Esophagus muscularis mucosa (tissue), 4 donors: ENCODE measurements at regions not wholly inside any gene's neighbourhood (a gene's known extent, or its start where the extent isn't known, plus 50 kb on each side); places are given as distances from the start of the nearest gene placed in this dataset.
"Not testable (repeated sequence)": the region's sequence is repeated elsewhere in the genome, so short reads cannot be mapped to it uniquely, and the experiment has no call there.

Experiments used
- DNase-seq: peaks from one replicate; pipeline ENCODE4 v3.0.0-alpha.2; 2017; ENCODE audit errors: extremely low spot score
- H3K27ac ChIP-seq, 4 donors: fragments of 200-600 bp; sonication (generic); replicated peaks in 1 of 4; 1 replicate in 3 of 4; 2 replicates in 1 of 4; pipeline ENCODE4 v1.5.1; 2016 to 2019; ENCODE audit warnings: mild to moderate bottlenecking in 1 of 4
- H3K27me3 ChIP-seq, 4 donors: fragments of 200-600 bp; sonication (generic); one replicate each; pipeline versions ENCODE4 v1.5.1 to v1.6.0; 2016 to 2019
- H3K36me3 ChIP-seq, 4 donors: fragments of 200-600 bp; sonication (generic); one replicate each; pipeline ENCODE4 v1.5.1; 2016 to 2019
- H3K4me1 ChIP-seq, 4 donors: fragments of 200-600 bp; sonication (generic); one replicate each; pipeline ENCODE4 v1.5.1; 2016 to 2019
- H3K4me3 ChIP-seq, 4 donors: fragments of 200-600 bp; sonication (generic); 1 replicate in 2 of 4; 2 replicates in 2 of 4; pipeline ENCODE4 v1.5.1; 2016 to 2019; ENCODE audit warnings: mild to moderate bottlenecking in 4 of 4, moderate library complexity in 1 of 4
- H3K9me3 ChIP-seq, 4 donors: fragments of 200-600 bp; sonication (generic); 1 replicate in 3 of 4; 2 replicates in 1 of 4; pipeline ENCODE4 v1.5.1; 2016 to 2019
- EP300 ChIP-seq: sonication (generic); formaldehyde crosslinking; IDR thresholded peaks from one replicate; pipeline ENCODE4 v1.6.1; 2017; ENCODE audit warnings: antibody characterized with exemption
- POLR2A ChIP-seq: fragments of 450-650 bp; IDR thresholded peaks from one replicate; pipeline ENCODE4 v1.6.1; 2017; ENCODE audit warnings: antibody characterized with exemption, moderate library complexity, mild to moderate bottlenecking, low read depth
- POLR2AphosphoS5 ChIP-seq, 2 donors: sonication (generic); formaldehyde crosslinking; IDR thresholded peaks; one replicate each; pipeline ENCODE4 v1.6.1; 2017; ENCODE audit warnings: antibody characterized with exemption in 2 of 2
- WGBS: methylation state at CpG from one replicate; pipeline ENCODE4 v1.1.5; 2018; 5-methylcytosine and 5-hydroxymethylcytosine counted together
- intact Hi-C: fragments of 100-400 bp; cut with DNase I; formaldehyde crosslinking; loops from one replicate; pipeline ENCODE4 v1.15.1; 2023
- TF ChIP-seq, protein P1 (sequence below), 3 experiments: fragments of 200-600 bp in 2 of 3; fragments of 450-650 bp in 1 of 3; sonication (generic) in 2 of 3; IDR thresholded peaks; one replicate each; pipeline ENCODE4 v1.5.1; 2017 to 2019; ENCODE audit warnings: antibody characterized with exemption in 3 of 3, mild to moderate bottlenecking in 2 of 3, moderate library complexity in 1 of 3

DNA sequence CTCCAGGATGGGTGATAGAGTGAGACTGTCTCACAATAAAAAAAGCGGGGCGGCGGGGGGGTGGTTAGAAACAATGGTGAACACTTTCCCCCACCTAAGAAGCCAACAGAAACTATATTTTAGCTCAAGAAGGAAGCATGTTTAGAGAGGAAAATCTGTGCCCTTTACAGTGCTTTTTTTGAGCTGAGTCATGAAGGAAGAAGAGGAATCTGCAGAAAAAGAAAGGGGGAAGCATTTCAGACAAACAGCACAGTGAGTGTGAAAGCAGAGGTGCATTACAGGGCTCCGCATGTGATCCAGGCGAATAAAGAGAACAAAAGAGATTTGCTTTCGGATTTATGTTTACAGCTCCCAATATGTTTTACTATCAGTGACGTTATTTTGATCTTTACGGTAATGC is 1504.6 kb upstream of the WWC1 start:
- intact Hi-C loops: no loop called here
- Histone ChIP-seq H3K27ac (no peak overlapping the region), H3K36me3 (no peaks in the 10 kb centered on the region), H3K27me3 (peaks cover 0 to 4% (median 0%) of the 10 kb centered on the region in 4 donors), H3K4me1 (peaks cover 0 to 3% (median 1%) of the 10 kb centered on the region in 4 donors), H3K9me3 (no peaks in the 10 kb centered on the region), H3K4me3 (no peak overlapping the region)
- DNase-seq: no peak
- WGBS: 87% methylated on average over 8 of the region's 8 CpGs
- TF ChIP-seq POLR2AphosphoS5 (IDR thresholded peaks at IDR 0.05): no peak
- TF ChIP-seq EP300: no peak
- TF ChIP-seq, protein P1, sequence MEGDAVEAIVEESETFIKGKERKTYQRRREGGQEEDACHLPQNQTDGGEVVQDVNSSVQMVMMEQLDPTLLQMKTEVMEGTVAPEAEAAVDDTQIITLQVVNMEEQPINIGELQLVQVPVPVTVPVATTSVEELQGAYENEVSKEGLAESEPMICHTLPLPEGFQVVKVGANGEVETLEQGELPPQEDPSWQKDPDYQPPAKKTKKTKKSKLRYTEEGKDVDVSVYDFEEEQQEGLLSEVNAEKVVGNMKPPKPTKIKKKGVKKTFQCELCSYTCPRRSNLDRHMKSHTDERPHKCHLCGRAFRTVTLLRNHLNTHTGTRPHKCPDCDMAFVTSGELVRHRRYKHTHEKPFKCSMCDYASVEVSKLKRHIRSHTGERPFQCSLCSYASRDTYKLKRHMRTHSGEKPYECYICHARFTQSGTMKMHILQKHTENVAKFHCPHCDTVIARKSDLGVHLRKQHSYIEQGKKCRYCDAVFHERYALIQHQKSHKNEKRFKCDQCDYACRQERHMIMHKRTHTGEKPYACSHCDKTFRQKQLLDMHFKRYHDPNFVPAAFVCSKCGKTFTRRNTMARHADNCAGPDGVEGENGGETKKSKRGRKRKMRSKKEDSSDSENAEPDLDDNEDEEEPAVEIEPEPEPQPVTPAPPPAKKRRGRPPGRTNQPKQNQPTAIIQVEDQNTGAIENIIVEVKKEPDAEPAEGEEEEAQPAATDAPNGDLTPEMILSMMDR (IDR thresholded peaks at IDR 0.05): no peak
- TF ChIP-seq POLR2A: no peak

DNA sequence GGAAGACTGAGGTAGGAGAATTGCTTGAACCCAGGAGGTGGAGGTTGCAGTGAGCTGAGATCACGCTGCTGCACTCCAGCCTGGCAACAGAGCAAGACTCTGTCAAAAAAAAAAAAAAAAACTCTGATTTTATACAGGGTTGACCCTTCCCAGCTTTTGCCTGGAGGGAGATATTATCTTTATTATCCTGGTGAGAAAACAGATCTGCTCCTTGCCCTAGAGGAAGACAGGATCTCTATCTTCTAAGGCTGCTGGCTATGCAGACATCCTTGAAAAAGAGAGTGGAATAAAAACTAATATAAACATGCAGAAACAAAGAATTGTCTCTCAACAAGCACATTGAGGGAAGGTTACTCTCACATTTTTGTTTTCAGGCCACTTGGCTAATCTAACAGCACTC is 1503.4 kb upstream of the WWC1 start:
- no peak overlapping the region for H3K27ac ChIP-seq
- intact Hi-C loops: no loop called here
- TF ChIP-seq POLR2A (no peak), POLR2AphosphoS5 (IDR thresholded peaks at IDR 0.05) (no peak), EP300 (no peak)
- TF ChIP-seq, protein P1 (IDR thresholded peaks at IDR 0.05): no peak
- H3K9me3 ChIP-seq: no peaks in the 10 kb centered on the region
- WGBS: 36% methylated on average over 1 of the region's 1 CpG
- H3K4me1 ChIP-seq: no peaks in the 10 kb centered on the region
- no peak for DNase-seq
- no peak overlapping the region for H3K4me3 ChIP-seq
- peaks cover 0 to 4% (median 0%) of the 10 kb centered on the region in 4 donors for H3K27me3 ChIP-seq
- no peaks in the 10 kb centered on the region for H3K36me3 ChIP-seq

DNA sequence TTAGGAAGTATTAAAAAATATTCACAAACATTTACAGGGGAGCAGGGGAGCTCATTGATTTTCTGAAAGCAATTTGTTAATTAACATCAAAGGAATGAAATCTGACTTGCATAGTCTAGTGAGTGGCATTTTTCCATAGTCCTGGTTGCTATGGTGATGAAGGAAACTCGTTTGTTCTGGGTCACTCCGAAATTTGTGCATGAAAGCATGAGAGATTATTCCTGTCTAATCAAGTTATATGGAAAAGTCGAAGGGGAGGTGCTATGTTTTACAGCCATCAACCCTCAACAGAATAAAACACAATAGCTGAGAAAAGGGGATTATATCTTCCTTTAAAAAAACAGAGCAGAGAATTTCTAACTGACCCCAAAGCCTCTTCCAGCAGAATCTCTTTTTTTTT is 1495.7 kb upstream of the WWC1 start:
- Histone ChIP-seq H3K4me3 (no peak overlapping the region), H3K4me1 (no peaks in the 10 kb centered on the region), H3K9me3 (no peaks in the 10 kb centered on the region), H3K36me3 (no peaks in the 10 kb centered on the region), H3K27me3 (no peaks in the 10 kb centered on the region), H3K27ac (no peak overlapping the region)
- 60% methylated on average over 3 of the region's 3 CpGs for WGBS
- TF ChIP-seq POLR2A (no peak), EP300 (no peak)
- DNase-seq: no peak
- intact Hi-C loops: no loop called here

DNA sequence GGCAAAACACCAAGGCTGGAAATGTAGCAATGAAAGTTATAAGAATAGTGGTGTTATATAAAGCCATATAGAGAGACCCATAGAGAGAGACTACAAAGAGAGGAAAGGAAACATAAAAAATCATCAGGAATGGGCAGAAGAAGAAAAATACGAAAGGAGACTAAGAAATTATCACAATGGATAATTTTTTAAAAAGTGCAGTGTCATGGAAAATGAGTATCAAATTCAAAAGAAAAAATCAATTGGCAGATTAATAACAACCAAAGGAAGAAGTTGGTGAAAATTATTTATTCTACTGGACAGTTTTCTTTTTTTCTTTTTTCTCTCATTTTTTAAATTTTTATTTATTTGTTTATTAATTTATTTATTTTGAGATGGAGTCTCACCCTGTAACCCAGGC is 1488.4 kb upstream of the WWC1 start:
- Histone ChIP-seq H3K27me3 (no peaks in the 10 kb centered on the region), H3K36me3 (no peaks in the 10 kb centered on the region), H3K4me3 (no peak overlapping the region), H3K27ac (no peak overlapping the region), H3K9me3 (no peaks in the 10 kb centered on the region), H3K4me1 (no peaks in the 10 kb centered on the region)
- no peak for DNase-seq
- 76% methylated on average over 1 of the region's 1 CpG for WGBS
- intact Hi-C loops: no loop called here
- TF ChIP-seq POLR2AphosphoS5 (IDR thresholded peaks at IDR 0.05) (no peak), POLR2A (no peak), EP300 (no peak)
- TF ChIP-seq, protein P1 (IDR thresholded peaks at IDR 0.05): no peak

DNA sequence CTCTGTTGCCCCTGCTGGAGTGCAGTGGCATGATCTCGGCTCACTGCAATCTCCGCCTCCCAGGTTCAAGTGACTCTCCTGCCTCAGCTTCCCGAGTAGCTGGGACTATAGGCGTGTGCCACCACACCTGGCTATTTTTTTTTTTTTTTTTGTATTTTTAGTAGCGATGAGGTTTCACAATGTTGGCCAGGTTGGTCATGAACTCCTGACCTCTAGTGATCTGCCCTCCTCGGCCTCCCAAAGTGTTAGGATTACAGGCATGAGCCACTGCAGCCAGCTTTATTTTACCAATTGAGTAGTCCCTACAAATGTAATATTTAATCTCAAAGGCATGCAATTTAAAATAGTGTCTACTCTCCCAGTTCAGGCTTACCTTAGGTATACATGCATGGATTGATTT is 1487.2 kb upstream of the WWC1 start:
- H3K27ac ChIP-seq, DNase-seq, intact Hi-C loops, H3K27me3 ChIP-seq, H3K4me3 ChIP-seq, H3K36me3 ChIP-seq, H3K9me3 ChIP-seq, H3K4me1 ChIP-seq: not testable (repeated sequence)
- WGBS: 90% methylated on average over 6 of the region's 6 CpGs

DNA sequence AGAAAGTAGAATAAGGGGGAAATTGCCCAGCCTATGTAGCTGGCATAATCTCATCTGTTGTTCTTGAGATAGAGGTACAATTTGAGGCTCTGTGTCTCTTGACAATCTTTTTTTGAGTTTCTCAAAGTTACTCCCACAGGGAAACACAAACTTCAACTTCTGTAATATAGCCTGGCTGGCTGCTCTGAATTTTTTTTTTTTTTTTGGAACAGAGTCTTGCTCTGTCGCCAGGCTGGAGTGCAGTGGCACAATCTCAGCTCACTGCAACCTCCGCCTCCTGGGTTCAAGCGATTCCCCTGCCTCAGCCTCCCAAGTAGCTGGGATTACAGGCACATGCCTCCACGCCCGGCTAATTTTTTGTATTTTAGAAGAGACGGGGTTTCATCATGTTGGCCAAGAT is 1486.8 kb upstream of the WWC1 start:
- DNase-seq, intact Hi-C loops, H3K4me1 ChIP-seq, H3K4me3 ChIP-seq, H3K9me3 ChIP-seq, H3K36me3 ChIP-seq, H3K27ac ChIP-seq, H3K27me3 ChIP-seq: not testable (repeated sequence)
- 91% methylated on average over 6 of the region's 6 CpGs for WGBS

DNA sequence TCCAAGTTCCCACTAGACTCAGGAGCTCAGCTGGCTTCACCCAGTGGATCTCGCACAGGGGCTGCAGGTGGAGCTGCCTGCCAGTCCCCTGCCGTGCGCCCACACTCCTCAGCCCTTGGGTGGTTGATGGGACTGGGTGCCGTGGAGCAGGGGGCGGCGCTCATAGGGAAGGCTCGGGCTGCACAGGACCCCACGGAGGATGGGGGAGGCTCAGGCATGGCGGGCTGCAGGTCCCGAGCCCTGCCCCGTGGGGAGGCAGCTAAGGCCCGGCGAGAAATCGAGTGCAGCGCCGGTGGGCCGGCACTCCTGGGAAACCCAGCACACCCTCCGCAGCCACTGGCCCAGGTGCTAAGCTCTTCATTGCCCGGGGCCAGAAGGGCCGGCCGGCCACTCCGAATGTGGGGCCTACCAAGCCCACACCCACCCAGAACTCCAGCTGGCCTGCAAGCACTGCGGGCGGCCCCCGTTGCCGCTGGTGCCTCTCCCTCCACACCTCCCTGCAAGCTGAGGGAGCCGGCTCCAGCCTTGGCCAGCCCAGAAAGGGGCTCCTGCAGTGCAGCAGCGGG is 1481.3 kb upstream of the WWC1 start:
- DNase-seq, H3K36me3 ChIP-seq, intact Hi-C loops, H3K4me1 ChIP-seq, H3K27me3 ChIP-seq, H3K4me3 ChIP-seq, H3K9me3 ChIP-seq, H3K27ac ChIP-seq: not testable (repeated sequence)
- 91% methylated on average over 12 of the region's 28 CpGs for WGBS
